T follicular helper cell (primary cell): ENCODE measurements at regions not wholly inside any gene's neighbourhood (a gene's known extent, or its start where the extent isn't known, plus 50 kb on each side); places are given as distances from the start of the nearest gene placed in this dataset.

Experiments used
- DNase-seq: peaks from one replicate; pipeline ENCODE4 v3.0.0-alpha.2; 2020; ENCODE audit warnings: low read depth

- no peak for DNase-seq
Measured at GRCh38 chr10:88060762-88061161, 197.3 kb downstream of the PTEN start.

- DNase-seq, result no peak
Measured at GRCh38 chr10:88062385-88062784, 199.0 kb downstream of the PTEN start.

GRCh38 chr10:88062798-88063472 lies 199.5 kb downstream of the PTEN start:
- no peak for DNase-seq

- DNase-seq, result no peak
Measured at GRCh38 chr10:88063861-88064557, 200.6 kb downstream of the PTEN start.

- peak; percentile 24 for DNase-seq
Measured at GRCh38 chr10:88064608-88065382, 201.4 kb downstream of the PTEN start.

GRCh38 chr10:88065383-88066049 lies 202.1 kb downstream of the PTEN start:
- DNase-seq, result no peak

GRCh38 chr10:88066319-88066718 lies 202.9 kb downstream of the PTEN start:
- no peak for DNase-seq

- no peak for DNase-seq
Measured at GRCh38 chr10:88066876-88067275, 203.5 kb downstream of the PTEN start.

GRCh38 chr10:88067737-88068136 lies 204.3 kb downstream of the PTEN start:
- DNase-seq, result no peak

GRCh38 chr10:88069338-88069737 lies 205.9 kb downstream of the PTEN start:
- DNase-seq, result no peak

GRCh38 chr10:88070080-88070880 lies 206.9 kb downstream of the PTEN start:
- DNase-seq, result no peak

- DNase-seq, result no peak
Measured at GRCh38 chr10:88071879-88072278, 208.5 kb downstream of the PTEN start.

- DNase-seq, result no peak
Measured at GRCh38 chr10:88073682-88074081, 210.3 kb downstream of the PTEN start.

- DNase-seq, result no peak
Measured at GRCh38 chr10:88074971-88075370, 211.5 kb downstream of the PTEN start.

- DNase-seq, result no peak
Measured at GRCh38 chr10:88076027-88076880, 212.8 kb downstream of the PTEN start.

- no peak for DNase-seq
Measured at GRCh38 chr10:88077977-88078376, 214.6 kb downstream of the PTEN start.

GRCh38 chr10:88080213-88080612 lies 216.8 kb downstream of the PTEN start:
- no peak for DNase-seq

- no peak for DNase-seq
Measured at GRCh38 chr10:88081457-88082054, 218.1 kb downstream of the PTEN start.

GRCh38 chr10:88082391-88082790 lies 219.0 kb downstream of the PTEN start:
- no peak for DNase-seq
